ENCODE measurements at regions not wholly inside any gene's neighbourhood (a gene's known extent, or its start where the extent isn't known, plus 50 kb on each side); places are given as distances from the start of the nearest gene placed in this dataset.
"Not testable (repeated sequence)": the region's sequence is repeated elsewhere in the genome, so short reads cannot be mapped to it uniquely, and the experiment has no call there.

GRCh38 chr7:6882321-6882721 is 56.2 kb upstream of the CCZ1B start:
- DNase-seq (ENCODE audit: low spot score): peak; percentile 13

GRCh38 chr7:6883756-6884155 is 57.7 kb upstream of the CCZ1B start:
- not testable (repeated sequence) for DNase-seq (ENCODE audit: low spot score)

GRCh38 chr7:6886198-6886597 is 60.1 kb upstream of the CCZ1B start:
- no peak for DNase-seq (ENCODE audit: low spot score)

GRCh38 chr7:6888267-6889045 is 62.4 kb upstream of the CCZ1B start:
- DNase-seq (ENCODE audit: low spot score): not testable (repeated sequence)

GRCh38 chr7:6889252-6889812 is 63.3 kb upstream of the CCZ1B start:
- no peak for DNase-seq (ENCODE audit: low spot score)

- DNase-seq (ENCODE audit: low spot score): not testable (repeated sequence)
Observed at GRCh38 chr7:6902097-6902518, 76.0 kb upstream of the CCZ1B start.

- not testable (repeated sequence) for DNase-seq (ENCODE audit: low spot score)
Observed at GRCh38 chr7:6903289-6903688, 77.2 kb upstream of the CCZ1B start.

- not testable (repeated sequence) for DNase-seq (ENCODE audit: low spot score)
Observed at GRCh38 chr7:6903792-6904191, 77.7 kb upstream of the CCZ1B start.

- DNase-seq (ENCODE audit: low spot score): no peak
Observed at GRCh38 chr7:6917258-6917657, 91.2 kb upstream of the CCZ1B start.

- DNase-seq (ENCODE audit: low spot score): not testable (repeated sequence)
Observed at GRCh38 chr7:6919169-6919568, 93.1 kb upstream of the CCZ1B start.

GRCh38 chr7:6924523-6924922 is 98.4 kb upstream of the CCZ1B start:
- not testable (repeated sequence) for DNase-seq (ENCODE audit: low spot score)

- DNase-seq (ENCODE audit: low spot score): not testable (repeated sequence)
Observed at GRCh38 chr7:6926193-6927174, 100.4 kb upstream of the CCZ1B start.

GRCh38 chr7:6927643-6928042 is 101.6 kb upstream of the CCZ1B start:
- not testable (repeated sequence) for DNase-seq (ENCODE audit: low spot score)

- DNase-seq (ENCODE audit: low spot score): not testable (repeated sequence)
Observed at GRCh38 chr7:6929588-6929987, 103.5 kb upstream of the CCZ1B start.

GRCh38 chr7:6930081-6930635 is 104.1 kb upstream of the CCZ1B start:
- DNase-seq (ENCODE audit: low spot score): not testable (repeated sequence)

- DNase-seq (ENCODE audit: low spot score): not testable (repeated sequence)
Observed at GRCh38 chr7:6930787-6931186, 104.7 kb upstream of the CCZ1B start.

GRCh38 chr7:6931456-6931855 is 105.4 kb upstream of the CCZ1B start:
- DNase-seq (ENCODE audit: low spot score): peak; percentile 6

- DNase-seq (ENCODE audit: low spot score): not testable (repeated sequence)
Observed at GRCh38 chr7:6933954-6934632, 108.0 kb upstream of the CCZ1B start.

GRCh38 chr7:6934981-6935380 is 108.9 kb upstream of the CCZ1B start:
- DNase-seq (ENCODE audit: low spot score): no peak

GRCh38 chr7:6936626-6937025 is 110.6 kb upstream of the CCZ1B start:
- DNase-seq (ENCODE audit: low spot score): not testable (repeated sequence)

- DNase-seq (ENCODE audit: low spot score): not testable (repeated sequence)
Observed at GRCh38 chr7:6937746-6938145, 111.7 kb upstream of the CCZ1B start.
